ENCODE measurements at regions not wholly inside any gene's neighbourhood (a gene's known extent, or its start where the extent isn't known, plus 50 kb on each side); places are given as distances from the start of the nearest gene placed in this dataset.

DNA sequence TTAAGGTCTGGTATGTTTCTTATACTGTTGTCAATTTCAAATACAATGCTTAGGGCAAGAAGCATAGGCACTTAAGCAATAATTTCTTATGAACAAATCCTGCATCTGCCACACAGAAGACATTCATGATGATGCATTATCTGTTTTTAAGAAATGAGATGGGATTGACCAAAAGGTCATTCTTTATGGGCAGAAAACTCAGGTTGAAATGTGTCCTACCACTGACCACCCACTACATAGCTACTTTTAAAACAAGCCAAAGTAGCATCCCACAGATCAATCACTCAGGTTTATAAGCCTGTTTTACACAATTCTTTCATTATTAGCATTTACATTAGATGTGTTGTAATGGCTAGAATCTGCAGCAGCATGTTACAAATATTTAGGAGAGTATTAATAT is 617.8 kb downstream of the PCDH7 start:
- Histone ChIP-seq H2BK20ac (ENCODE audit: low read depth, low read length, poor library complexity, severe bottlenecking) (no peak overlapping the region), H3K4me1 (ENCODE audit: insufficient read depth, low read length) (no peaks in the 10 kb centered on the region), H3K27ac (ENCODE audit: insufficient read length, low read depth, low read length) (no peak overlapping the region), H3K27me3 (ENCODE audit: insufficient read depth, low read length) (no peaks in the 10 kb centered on the region), H3K9me3 (ENCODE audit: control insufficient read depth, low read depth, low read length) (no peaks in the 10 kb centered on the region), H2BK15ac (ENCODE audit: low read depth, low read length) (no peak overlapping the region), H4K91ac (ENCODE audit: insufficient read length, low read depth, low read length) (no peak overlapping the region), H2AK5ac (ENCODE audit: insufficient read length, low read length) (no peak overlapping the region), H3K23me2 (ENCODE audit: insufficient read length, low read depth, low read length, poor library complexity, severe bottlenecking) (no peaks in the 10 kb centered on the region), H4K20me1 (ENCODE audit: control insufficient read depth, insufficient read depth, insufficient read length) (no peaks in the 10 kb centered on the region), H3K4me2 (ENCODE audit: insufficient read depth, insufficient read length, low read length) (no peak overlapping the region), H2BK120ac (ENCODE audit: low read depth, low read length, poor library complexity, severe bottlenecking) (no peak overlapping the region), H3K56ac (ENCODE audit: insufficient read length, low read depth, low read length) (no peak overlapping the region), H3K4ac (ENCODE audit: low read depth, low read length) (no peak overlapping the region), H3T11ph (ENCODE audit: low read length) (no peak overlapping the region), H2AFZ (ENCODE audit: low read length) (no peak overlapping the region), H3K23ac (ENCODE audit: insufficient read length, low read depth, low read length) (no peak overlapping the region), H3K18ac (ENCODE audit: insufficient read length, low read depth, low read length) (no peak overlapping the region), H4K8ac (replicated peaks; ENCODE audit: insufficient read length, low read depth, low read length) (no peak overlapping the region), H3K14ac (ENCODE audit: insufficient read depth, low read length) (no peak overlapping the region), H3K79me2 (ENCODE audit: insufficient read depth, low read length) (no peaks in the 10 kb centered on the region), H3K9ac (ENCODE audit: extremely low read depth, insufficient read length, low read length) (no peak overlapping the region), H2BK12ac (ENCODE audit: insufficient read length, low read depth, low read length) (no peak overlapping the region), H2BK5ac (ENCODE audit: insufficient read length, low read length) (no peak overlapping the region), H3K79me1 (ENCODE audit: insufficient read depth, low read depth, low read length, poor library complexity, severe bottlenecking) (no peaks in the 10 kb centered on the region), H4K5ac (ENCODE audit: insufficient read length, low read depth, low read length) (no peak overlapping the region)
- Mint-ChIP-seq H3K27ac (no peak overlapping the region), H3K27me3 (ENCODE audit: low read depth) (no peaks in the 10 kb centered on the region), H3K4me1 (peaks cover 10 to 16% of the 10 kb centered on the region in 2 experiments), H3K4me3 (no peak overlapping the region), H3K36me3 (ENCODE audit: insufficient read depth in 1 of 3, low read depth in 3 of 3) (peaks cover 0 to 14% (median 0%) of the 10 kb centered on the region in 3 experiments; a peak in 3 of 7 replicates), H3K9me3 (peaks cover 9 to 10% of the 10 kb centered on the region in 2 experiments)
- DNase-seq: no peak
- TF ChIP-seq, protein P1, sequence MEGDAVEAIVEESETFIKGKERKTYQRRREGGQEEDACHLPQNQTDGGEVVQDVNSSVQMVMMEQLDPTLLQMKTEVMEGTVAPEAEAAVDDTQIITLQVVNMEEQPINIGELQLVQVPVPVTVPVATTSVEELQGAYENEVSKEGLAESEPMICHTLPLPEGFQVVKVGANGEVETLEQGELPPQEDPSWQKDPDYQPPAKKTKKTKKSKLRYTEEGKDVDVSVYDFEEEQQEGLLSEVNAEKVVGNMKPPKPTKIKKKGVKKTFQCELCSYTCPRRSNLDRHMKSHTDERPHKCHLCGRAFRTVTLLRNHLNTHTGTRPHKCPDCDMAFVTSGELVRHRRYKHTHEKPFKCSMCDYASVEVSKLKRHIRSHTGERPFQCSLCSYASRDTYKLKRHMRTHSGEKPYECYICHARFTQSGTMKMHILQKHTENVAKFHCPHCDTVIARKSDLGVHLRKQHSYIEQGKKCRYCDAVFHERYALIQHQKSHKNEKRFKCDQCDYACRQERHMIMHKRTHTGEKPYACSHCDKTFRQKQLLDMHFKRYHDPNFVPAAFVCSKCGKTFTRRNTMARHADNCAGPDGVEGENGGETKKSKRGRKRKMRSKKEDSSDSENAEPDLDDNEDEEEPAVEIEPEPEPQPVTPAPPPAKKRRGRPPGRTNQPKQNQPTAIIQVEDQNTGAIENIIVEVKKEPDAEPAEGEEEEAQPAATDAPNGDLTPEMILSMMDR (conservative IDR thresholded peaks at IDR 0.05): no peak

Data from H9 (cell line).